ENCODE measurements at regions not wholly inside any gene's neighbourhood (a gene's known extent, or its start where the extent isn't known, plus 50 kb on each side); places are given as distances from the start of the nearest gene placed in this dataset.
"Not testable (repeated sequence)": the region's sequence is repeated elsewhere in the genome, so short reads cannot be mapped to it uniquely, and the experiment has no call there.

DNA sequence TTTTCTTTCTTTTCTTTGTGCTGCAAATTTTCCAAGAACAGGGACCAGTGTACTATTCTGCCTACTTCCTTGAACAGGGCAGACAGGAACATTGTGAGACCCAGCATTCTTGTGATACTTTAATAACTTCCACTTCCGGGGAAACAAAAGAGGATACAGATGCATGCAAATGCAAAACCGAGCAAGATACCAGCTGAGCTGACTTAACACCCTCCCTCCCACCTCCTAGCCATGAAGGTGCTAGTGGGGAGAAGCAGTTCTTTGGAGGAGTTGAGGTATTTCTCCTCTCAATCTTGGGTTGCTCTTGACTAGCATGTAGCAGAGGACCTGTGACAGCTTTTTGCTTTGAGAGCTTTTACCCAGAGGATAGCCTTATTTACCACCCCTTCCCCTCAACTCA lies 111.2 kb downstream of the KLF5 start:
- Histone ChIP-seq H3K27ac (no peak overlapping the region), H3K4me3 (no peak overlapping the region), H3K4me1 (replicated peaks in 1 of 2) (peaks cover 13 to 25% of the 10 kb centered on the region in 2 donors)
- ATAC-seq (replicated peaks in 6 of 8) = no peak
- WGBS, 10 experiments = 0 to 20% (median 11%) methylated on average over 2 of the region's 2 CpGs; no CpG with 5 or more reads in 2 of the 10 experiments
- in situ Hi-C loops (cut with MboI; ENCODE audit: low pct_unique_long_range_greater_than_20kb in 2 of 9, low sequenced_read_pairs in 9 of 9, unreplicated experiment in 9 of 9) = no loop called here

DNA sequence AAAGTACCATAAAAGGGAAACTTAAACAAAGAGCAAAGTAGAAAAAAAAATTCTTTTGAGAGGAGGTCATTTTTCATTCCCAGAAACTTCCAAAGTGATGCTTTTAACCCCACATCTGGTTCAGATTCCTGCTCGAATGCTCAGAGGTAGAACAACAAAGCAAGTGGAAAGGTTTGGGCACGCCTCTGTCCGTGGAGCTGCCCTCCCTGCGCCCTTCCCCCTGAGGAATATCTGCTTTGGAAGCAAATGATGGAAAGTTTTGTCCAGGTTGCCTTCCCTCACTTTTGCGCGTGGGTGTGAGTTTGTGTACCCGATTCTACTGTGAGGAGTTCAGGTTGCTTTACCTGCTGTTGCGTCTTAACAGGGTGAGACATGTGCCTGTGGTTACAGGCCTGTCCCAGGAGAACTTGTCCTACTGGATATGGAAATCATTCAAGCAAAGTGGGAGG lies 110.2 kb downstream of the KLF5 start:
- no peak overlapping the region for H3K4me3 ChIP-seq
- no peak for ATAC-seq (replicated peaks in 6 of 8)
- in situ Hi-C loops (cut with MboI; ENCODE audit: low pct_unique_long_range_greater_than_20kb in 2 of 9, low sequenced_read_pairs in 9 of 9, unreplicated experiment in 9 of 9) = no loop called here
- WGBS, 10 experiments = 37 to 88% (median 65%) methylated on average over 1 to 6 of the region's 8 CpGs; no CpG with 5 or more reads in 2 of the 10 experiments
- H3K27ac ChIP-seq = no peak overlapping the region
- peaks cover 13 to 25% of the 10 kb centered on the region in 2 donors for H3K4me1 ChIP-seq (replicated peaks in 1 of 2)

DNA sequence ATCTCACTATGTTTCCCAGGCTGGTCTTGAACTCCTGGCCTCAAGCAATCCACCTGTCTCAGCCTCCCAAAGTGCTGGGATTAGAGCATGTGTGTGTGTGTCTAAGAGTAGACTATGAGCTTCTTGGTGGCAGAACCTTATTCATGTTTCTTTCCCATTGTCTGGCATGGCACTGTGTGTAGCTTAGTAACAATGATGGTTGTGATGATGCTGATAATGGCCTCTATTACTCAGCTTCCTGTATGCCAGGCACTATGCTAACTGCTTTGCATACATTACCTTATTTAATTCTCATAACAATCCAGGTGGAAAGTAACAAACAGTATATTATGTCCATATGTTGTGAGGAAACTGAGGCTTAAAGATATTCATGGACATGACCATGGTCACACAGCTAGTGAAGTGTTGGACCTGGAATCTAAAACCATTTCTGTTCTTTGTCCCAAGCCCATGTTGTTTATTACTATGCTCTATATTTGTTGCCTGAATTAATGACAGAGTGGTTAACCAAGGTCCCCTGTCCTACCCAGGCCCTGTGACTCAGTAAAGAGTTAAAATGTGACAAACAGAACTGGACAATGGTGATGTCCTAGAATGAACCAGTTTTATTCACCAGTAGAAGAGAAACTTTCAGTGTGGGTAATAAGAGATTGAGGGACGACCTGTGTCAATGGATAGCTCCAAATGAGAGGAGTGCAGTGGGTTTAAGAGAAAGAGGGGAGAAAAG lies 109.6 kb downstream of the KLF5 start:
- Histone ChIP-seq H3K27ac (no peak overlapping the region), H3K4me1 (replicated peaks in 1 of 2) (peaks cover 8 to 22% of the 10 kb centered on the region in 2 donors), H3K4me3 (no peak overlapping the region)
- ATAC-seq (replicated peaks in 6 of 8) = peak in 2 of 8 experiments; percentile 40 to 48
- WGBS, 10 experiments = 17 to 60% (median 33%) methylated on average over 1 of the region's 1 CpG; no CpG with 5 or more reads in 3 of the 10 experiments
- in situ Hi-C loops (cut with MboI; ENCODE audit: low pct_unique_long_range_greater_than_20kb in 2 of 9, low sequenced_read_pairs in 9 of 9, unreplicated experiment in 9 of 9) = no loop called here

DNA sequence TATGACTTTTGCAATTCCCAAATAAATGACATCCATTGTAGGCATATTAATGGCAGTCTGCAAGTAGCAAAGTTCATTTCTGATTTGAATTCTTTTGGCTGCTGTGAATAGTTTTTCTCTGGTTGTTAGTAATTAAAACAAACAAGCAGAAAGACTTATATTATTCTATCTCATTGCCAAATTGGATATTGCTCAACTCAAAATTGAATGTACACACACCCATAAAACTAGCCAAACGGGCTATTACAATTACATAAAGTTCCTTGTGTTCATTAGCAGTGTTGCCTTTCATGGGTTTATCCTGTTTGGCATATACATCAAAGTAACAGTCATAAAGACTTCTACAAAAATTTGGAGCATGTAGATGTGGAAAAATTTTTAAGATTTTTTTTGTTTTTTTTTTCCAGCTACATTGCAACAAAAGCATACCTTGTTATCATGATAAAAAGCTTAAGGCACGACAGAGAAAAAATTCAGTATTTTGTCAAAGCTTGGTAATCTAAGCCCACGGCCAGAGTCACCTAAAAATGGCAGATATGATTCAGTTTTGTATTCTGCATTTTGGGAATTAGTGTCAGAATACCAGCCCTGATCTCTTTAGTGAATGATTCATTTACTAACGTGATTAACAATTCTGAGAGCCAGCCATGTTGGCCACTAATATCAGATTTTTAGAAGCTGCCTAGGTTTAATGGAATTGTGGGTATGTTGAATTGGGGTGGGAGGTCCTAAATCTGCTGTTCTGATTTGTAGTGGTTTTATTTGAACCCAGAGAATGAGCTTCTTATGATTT lies 108.4 kb downstream of the KLF5 start:
- Histone ChIP-seq H3K4me1 (replicated peaks in 1 of 2) (peaks cover 0 to 12% of the 10 kb centered on the region in 2 donors), H3K27ac (no peak overlapping the region), H3K4me3 (no peak overlapping the region)
- WGBS, 10 experiments = 23 to 94% (median 83%) methylated on average over 2 to 4 of the region's 4 CpGs
- peak in 2 of 8 experiments; percentile 35 to 64 for ATAC-seq (replicated peaks in 6 of 8)
- in situ Hi-C loops (cut with MboI; ENCODE audit: low pct_unique_long_range_greater_than_20kb in 2 of 9, low sequenced_read_pairs in 9 of 9, unreplicated experiment in 9 of 9) = no loop called here

DNA sequence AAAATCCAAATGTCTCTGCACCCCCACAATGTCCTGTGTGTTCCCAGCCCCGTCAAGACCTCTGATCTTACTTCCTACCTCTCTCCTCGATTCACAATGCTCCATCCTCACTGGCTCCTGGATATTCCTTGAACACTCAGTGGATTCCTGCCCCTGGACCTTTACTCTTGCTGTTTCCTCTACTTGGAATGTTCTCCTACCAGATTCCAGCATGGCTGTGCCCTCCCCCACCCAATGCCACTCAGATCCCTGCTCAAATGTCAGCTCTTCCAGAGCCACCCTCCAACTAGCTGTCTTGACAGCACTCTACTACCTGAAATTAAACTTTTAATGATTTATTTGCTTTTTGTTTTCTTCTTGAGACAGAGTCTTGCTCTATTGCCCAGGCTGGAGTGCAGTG lies 107.4 kb downstream of the KLF5 start:
- ATAC-seq (replicated peaks in 6 of 8) = no peak
- Histone ChIP-seq H3K4me3 (no peak overlapping the region), H3K4me1 (replicated peaks in 1 of 2) (peaks cover 0 to 12% of the 10 kb centered on the region in 2 donors), H3K27ac (no peak overlapping the region)
- WGBS, 10 experiments = 19 to 79% (median 67%) methylated on average over 1 to 2 of the region's 2 CpGs; no CpG with 5 or more reads in 4 of the 10 experiments
- in situ Hi-C loops (cut with MboI; ENCODE audit: low pct_unique_long_range_greater_than_20kb in 2 of 9, low sequenced_read_pairs in 9 of 9, unreplicated experiment in 9 of 9) = no loop called here

DNA sequence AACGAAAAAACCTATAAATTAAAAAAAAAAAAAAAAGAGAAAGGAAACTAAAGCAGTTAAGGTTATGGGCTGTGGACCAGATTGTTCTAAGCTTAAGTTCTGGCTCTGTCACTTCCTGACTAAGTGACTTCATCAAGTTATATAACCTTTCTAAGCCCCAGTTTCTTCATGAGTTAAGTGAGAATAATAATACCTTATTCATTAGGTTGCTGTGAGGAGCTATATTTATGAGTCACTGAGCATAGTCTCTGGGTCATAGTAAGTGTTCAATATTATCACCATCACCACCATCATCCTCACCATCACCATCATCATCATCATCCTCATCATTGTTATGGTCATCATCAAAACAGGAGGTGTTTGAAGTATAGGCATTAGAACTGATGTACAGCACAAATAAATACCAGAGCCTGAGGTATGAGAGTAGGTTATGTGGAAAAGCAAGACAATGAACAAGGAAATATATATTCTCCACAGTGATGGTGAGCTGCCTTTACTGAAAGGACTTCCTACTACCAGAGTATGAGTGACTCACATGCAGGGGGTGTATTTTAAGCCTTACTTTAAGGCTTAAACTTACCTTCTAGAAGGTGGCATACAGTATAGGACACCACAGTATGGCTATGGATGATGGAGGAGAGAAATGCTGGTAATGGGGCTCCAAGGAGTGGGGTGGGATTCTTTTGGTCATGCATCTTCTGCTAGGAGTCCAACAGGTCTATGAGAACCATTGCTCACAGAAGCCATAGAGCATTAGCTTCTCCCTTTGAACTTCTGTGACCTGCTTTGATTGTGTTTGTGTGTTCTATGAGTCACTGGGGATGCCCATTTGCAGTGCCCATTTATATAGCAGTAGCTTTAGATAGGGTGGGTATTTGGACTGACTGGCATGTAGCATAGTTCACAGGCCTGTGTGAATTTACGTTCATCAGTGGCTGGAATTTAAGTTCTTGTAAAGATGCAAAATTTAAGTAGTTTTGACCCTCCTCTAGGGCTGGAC lies 104.4 kb downstream of the KLF5 start:
- in situ Hi-C loops (cut with MboI; ENCODE audit: low pct_unique_long_range_greater_than_20kb in 2 of 9, low sequenced_read_pairs in 9 of 9, unreplicated experiment in 9 of 9) = no loop called here

DNA sequence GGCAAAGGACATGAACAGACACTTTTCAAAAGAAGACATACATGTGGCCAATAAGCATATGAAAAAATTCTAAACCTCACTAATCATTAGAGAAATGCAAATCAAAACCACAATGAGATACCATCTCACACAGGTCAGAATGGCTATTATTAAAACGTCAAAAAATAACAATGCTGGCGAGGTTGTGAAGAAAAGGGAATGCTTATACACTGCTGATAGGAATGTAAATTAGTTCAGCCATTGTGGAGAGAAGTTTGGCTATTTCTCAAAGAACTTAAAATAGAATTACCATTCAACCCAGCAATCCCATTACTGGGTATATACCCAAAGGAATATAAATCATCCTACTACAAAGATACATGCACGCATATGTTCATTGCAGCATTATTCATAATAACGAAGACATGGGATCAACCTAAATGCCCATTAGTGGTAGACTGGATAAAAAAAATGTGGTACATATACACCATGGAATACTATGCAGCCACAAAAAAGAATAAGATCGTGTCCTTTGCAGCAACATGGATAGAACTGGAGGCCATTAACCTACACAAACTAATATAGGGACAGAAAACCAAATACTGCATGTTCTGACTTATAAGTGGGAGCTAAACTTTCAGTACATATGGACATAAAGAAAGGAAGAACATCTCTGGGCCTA lies 101.7 kb downstream of the KLF5 start:
- ATAC-seq (replicated peaks in 6 of 8); H3K4me1 ChIP-seq (replicated peaks in 1 of 2); H3K4me3 ChIP-seq; in situ Hi-C loops (cut with MboI; ENCODE audit: low pct_unique_long_range_greater_than_20kb in 2 of 9, low sequenced_read_pairs in 9 of 9, unreplicated experiment in 9 of 9); H3K27ac ChIP-seq: not testable (repeated sequence)
- WGBS, 10 experiments = 40 to 88% (median 74%) methylated on average over 1 to 5 of the region's 5 CpGs

More for the DNA sequence above, 104.4 kb downstream of the KLF5 start:
- ATAC-seq (replicated peaks in 6 of 8) = no peak
- Histone ChIP-seq H3K4me3 (no peak overlapping the region), H3K27ac (no peak overlapping the region), H3K4me1 (replicated peaks in 1 of 2) (no peaks in the 10 kb centered on the region)
- 22 to 100% (median 69%) methylated on average over 1 to 2 of the region's 2 CpGs; no CpG with 5 or more reads in 1 of the 10 experiments for WGBS, 10 experiments

DNA sequence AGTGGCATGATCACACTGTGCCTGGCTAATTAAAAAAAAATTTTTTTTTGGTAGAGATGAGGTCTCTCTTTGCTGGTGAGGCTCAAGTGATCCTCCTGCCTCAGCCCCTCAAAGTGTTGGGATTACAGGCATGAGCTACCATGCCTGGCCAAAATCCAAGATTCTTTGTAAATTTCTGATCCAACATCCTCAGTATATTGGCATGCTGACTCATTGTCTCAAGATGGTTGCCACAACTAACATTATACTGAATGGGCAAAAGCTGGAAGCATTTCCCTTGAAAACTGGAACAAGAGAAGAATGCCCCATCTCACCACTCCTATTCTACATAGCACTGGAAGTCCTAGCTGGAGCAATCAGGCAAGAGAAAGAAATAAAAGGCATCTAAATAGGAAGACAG lies 100.0 kb downstream of the KLF5 start:
- Histone ChIP-seq H3K27ac (no peak overlapping the region), H3K4me1 (replicated peaks in 1 of 2) (no peaks in the 10 kb centered on the region), H3K4me3 (no peak overlapping the region)
- in situ Hi-C loops (cut with MboI; ENCODE audit: low pct_unique_long_range_greater_than_20kb in 2 of 9, low sequenced_read_pairs in 9 of 9, unreplicated experiment in 9 of 9) = no loop called here
- no peak for ATAC-seq (replicated peaks in 6 of 8)

DNA sequence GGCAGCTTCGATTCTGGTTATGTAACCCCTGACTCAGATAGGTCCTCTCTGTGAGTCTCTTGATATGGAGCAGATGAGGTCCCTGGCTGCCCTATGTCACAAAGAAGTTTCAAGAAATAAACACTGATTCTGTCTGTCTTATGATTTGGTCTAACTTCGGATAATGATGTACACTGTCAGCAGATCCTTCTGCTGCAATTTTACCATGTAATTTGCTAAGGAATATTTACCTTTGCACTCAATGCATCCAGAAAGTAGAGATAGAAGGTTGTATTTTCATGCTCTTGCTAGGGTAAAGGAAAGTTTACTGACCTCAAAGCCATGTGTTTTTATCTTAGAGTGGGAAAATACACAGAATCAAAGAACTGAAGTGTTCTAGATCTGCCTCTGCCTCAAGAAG lies 98.2 kb downstream of the KLF5 start:
- ATAC-seq (replicated peaks in 6 of 8) = no peak
- in situ Hi-C loops (cut with MboI; ENCODE audit: low pct_unique_long_range_greater_than_20kb in 2 of 9, low sequenced_read_pairs in 9 of 9, unreplicated experiment in 9 of 9) = no loop called here
- H3K27ac ChIP-seq = no peak overlapping the region
- 14 to 100% (median 58%) methylated on average over 1 to 2 of the region's 2 CpGs; no CpG with 5 or more reads in 2 of the 10 experiments for WGBS, 10 experiments
- H3K4me1 ChIP-seq (replicated peaks in 1 of 2) = no peaks in the 10 kb centered on the region
- H3K4me3 ChIP-seq = no peak overlapping the region

DNA sequence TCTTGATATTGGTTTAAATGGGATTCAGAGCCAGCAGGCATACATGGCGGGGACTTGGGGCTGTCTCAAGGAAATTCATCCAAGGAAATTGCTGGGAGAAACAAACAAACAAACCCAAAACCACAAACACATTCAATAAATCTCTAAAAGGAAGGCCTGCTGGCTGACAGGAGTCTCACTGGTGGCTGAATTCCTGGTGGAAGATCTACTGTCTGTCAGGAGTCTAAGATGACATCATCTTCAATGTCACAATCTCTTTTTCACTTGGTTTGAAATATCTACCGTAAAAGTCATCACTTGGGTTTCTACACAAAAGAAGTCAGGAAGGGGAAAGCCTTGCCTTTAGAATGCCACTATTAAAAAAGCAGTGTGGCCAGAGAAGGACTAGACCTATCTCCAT lies 87.9 kb downstream of the KLF5 start:
- Histone ChIP-seq H3K27ac (no peak overlapping the region), H3K4me1 (replicated peaks in 1 of 2) (peaks cover 4% of the 10 kb centered on the region in 2 donors), H3K4me3 (no peak overlapping the region)
- 29 to 100% (median 88%) methylated on average over 1 to 2 of the region's 2 CpGs; no CpG with 5 or more reads in 1 of the 10 experiments for WGBS, 10 experiments
- no peak for ATAC-seq (replicated peaks in 6 of 8)
- in situ Hi-C loops (cut with MboI; ENCODE audit: low pct_unique_long_range_greater_than_20kb in 2 of 9, low sequenced_read_pairs in 9 of 9, unreplicated experiment in 9 of 9) = no loop called here

DNA sequence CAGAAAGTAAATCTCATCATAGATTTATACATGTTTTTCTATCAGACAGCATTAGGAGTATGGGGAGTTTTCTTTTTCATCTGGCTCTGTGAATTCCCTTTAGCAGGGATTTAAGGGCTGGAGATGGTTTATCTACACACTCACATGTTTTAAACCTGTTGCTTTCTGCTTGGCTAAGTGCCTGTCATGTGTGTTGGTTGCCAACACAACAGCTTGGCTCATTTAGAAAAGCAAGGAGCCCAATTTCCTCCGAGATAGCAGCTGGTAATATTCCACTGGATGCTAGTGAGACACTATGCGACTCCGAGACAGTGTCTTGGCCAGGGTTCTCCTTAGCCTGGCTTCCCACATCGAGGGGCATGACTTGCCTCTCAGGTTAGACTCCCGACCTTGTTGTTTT lies 83.3 kb downstream of the KLF5 start:
- Histone ChIP-seq H3K27ac (no peak overlapping the region), H3K4me3 (no peak overlapping the region), H3K4me1 (replicated peaks in 1 of 2) (peaks cover 12% of the 10 kb centered on the region in 2 donors)
- in situ Hi-C loops (cut with MboI; ENCODE audit: low pct_unique_long_range_greater_than_20kb in 2 of 9, low sequenced_read_pairs in 9 of 9, unreplicated experiment in 9 of 9) = no loop called here
- ATAC-seq (replicated peaks in 6 of 8) = peak in 2 of 8 experiments; percentile 30 to 38
- WGBS, 10 experiments = 0 to 83% (median 71%) methylated on average over 2 to 5 of the region's 5 CpGs; no CpG with 5 or more reads in 2 of the 10 experiments

DNA sequence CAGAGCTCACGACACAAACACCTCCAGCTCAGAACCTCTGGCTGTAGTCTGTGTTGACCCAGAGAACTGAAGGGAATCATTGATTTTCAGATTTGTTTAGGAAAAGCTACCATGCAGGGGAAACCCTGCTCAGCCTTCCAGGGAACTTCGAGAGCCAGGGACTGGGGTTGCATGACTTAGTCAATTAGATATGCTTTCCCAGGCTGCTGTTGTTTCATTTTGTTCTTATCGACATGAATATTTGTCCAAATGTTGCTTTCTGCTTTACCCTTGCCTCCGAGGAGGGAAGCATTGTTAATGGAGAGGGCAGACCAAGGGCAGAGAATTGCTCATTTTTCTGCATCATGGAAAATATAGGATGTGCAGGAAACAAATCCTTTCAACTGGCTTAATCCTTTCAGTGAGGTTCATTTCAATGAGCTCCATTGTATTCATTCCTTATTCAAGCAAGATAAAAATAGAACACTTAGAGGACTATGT lies 82.5 kb downstream of the KLF5 start:
- peak in 6 of 8 experiments; percentile 58 to 75 (median 65) for ATAC-seq (replicated peaks in 6 of 8)
- no peak overlapping the region for H3K4me3 ChIP-seq
- in situ Hi-C loops (cut with MboI; ENCODE audit: low pct_unique_long_range_greater_than_20kb in 2 of 9, low sequenced_read_pairs in 9 of 9, unreplicated experiment in 9 of 9) = no loop called here
- peak overlapping the region in 1 of 2 donors; percentile 25 for H3K27ac ChIP-seq
- H3K4me1 ChIP-seq (replicated peaks in 1 of 2) = peaks cover 12% of the 10 kb centered on the region in 2 donors
- WGBS, 10 experiments = 0 to 50% (median 17%) methylated on average over 1 to 3 of the region's 4 CpGs
